NCI-H524 (cell line): ENCODE measurements at regions not wholly inside any gene's neighbourhood (a gene's known extent, or its start where the extent isn't known, plus 50 kb on each side); places are given as distances from the start of the nearest gene placed in this dataset.
A peak's percentile ranks its signal among the peaks of the same experiment; 100 is the strongest.

Experiments
- DNase-seq, 2 experiments: peaks; one replicate each; lab custom pipeline; 2025; lab: John Stamatoyannopoulos, UW

DNA sequence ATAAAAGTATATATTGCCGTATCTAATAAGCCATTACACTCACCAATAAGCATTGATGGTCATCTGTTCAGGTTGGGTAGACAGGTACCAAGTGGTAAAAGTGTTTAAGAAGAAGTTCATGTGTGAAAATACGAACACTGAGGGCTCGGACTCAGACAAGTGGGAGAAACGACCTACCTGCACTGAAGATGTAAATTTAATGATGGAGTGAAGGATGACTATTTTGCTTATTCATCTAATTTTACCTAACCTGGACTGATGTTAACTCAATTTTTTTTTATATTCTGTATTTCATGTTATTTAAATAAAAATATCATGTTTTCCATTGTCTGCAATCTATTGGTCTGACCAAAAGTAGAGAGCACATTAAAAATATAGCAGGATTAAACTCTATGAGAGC lies 469.1 kb upstream of the BTBD3 start:
- DNase-seq = no peak

DNA sequence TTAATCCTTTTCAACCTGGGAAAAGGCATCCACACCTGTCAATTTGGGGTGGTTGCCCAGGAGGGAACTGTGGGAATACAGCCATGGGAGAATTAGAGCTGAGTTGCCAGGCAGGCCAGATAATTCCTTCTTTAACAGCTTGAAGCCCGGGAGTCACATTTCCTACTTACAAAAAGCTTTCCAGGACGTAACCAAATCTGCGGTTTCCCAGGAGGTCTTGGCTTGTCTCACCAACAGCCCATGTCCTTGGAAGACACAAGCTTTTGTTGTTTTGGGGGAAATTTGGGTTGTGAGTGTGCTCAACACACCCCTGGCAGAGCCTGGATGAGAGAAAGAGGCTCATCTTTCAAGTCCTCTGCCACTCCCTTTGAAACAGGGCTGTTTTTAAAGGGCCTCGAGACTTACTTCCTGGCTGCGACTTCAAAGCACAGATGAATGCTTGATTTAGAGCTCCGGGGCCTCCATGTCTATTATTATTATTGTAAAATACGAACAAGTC lies 465.9 kb upstream of the BTBD3 start:
- peak; percentile 9 to 52 for DNase-seq

DNA sequence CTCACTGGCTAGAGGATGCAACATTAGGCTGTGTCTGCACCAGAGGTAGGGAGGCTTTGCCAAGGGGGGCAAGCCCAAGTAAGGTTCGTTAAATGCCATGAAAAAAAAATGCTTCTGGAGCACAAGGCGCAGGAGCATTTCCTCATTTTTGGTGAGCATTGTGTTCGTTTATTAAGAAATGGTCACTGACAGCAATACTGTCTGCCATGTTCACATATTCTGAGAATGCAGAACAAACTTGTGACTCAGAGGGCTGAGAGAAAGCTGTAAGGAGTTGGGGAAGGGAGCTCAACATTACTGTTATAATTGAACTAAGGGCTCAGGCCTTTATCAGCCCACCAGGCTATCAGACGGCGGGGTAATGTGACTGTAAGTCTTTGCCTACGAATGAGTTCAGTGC lies 465.4 kb upstream of the BTBD3 start:
- DNase-seq = no peak

DNA sequence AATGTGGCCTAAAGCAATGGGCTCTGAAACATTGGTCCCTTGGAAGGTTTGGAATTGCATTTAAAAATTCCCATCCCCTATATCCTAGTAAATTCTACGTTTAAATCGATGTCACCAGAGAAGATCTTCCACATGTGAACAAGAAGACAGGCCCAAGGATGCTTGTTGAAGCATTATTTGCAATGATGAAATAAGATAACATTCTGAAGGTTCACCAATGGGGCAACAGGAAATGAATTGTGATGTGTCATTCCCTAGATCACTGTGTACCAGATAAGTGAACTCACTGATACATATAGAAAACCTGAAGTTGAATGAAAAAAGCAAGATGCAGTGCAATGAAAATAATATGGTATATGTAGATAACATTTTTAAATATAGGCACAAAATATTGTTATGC lies 464.3 kb upstream of the BTBD3 start:
- no peak for DNase-seq

DNA sequence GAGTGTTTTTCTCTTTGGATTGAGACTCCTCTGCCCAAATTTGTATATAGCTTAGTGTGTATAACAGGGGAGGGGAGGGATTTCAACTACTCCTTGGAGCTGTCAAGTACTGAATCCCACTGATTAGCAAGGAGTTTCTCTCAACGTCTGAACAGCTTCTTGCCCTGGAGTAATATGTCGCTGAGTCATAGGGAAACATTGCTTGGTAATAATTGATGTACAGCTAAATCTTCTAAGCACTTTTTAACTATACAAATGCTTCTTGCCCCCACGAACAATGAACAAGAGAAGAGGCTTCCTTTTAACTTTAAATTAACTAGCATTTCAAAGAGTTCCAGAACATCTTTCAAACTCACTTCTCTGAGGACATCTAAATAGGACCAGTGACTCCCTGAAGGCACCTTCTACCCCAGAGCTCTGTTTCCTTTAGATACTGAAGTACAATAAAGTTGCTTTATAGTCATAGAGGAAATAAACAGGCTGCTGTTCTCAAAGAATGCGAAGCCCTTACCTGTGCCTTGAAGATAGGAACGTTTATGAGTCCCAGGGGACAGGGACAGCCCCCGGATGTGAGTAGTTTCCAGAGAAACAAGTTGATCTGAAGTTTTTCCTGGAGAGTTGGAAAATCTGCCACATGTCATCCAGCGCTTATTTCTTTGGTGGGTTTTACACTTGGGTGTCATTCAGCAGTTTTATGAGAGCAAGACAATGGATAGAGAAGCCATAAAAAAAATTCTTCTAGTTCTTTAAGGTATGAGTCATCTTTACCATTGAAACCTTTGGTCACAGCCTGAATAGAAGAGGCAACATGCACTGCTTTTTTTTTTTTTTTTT lies 462.5 kb upstream of the BTBD3 start:
- DNase-seq = no peak

DNA sequence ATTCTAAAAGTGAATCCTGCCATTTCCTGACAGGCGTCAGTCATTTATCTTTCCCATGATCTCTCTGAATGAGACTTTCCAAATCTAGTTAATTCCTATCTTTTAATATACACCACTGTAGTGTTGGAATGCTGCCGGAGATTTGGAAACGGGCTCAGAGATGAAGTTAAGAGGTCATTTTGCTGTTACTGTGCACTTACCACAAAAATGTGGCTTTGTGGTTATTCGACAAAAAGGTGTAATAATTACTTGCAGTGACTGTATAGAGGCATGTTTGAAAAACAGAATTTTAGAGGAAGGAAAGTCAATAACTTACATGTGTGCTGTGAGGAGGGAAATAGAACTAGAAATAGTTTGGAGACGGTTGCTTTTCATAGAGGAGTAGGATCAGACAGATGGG lies 460.2 kb upstream of the BTBD3 start:
- no peak for DNase-seq

DNA sequence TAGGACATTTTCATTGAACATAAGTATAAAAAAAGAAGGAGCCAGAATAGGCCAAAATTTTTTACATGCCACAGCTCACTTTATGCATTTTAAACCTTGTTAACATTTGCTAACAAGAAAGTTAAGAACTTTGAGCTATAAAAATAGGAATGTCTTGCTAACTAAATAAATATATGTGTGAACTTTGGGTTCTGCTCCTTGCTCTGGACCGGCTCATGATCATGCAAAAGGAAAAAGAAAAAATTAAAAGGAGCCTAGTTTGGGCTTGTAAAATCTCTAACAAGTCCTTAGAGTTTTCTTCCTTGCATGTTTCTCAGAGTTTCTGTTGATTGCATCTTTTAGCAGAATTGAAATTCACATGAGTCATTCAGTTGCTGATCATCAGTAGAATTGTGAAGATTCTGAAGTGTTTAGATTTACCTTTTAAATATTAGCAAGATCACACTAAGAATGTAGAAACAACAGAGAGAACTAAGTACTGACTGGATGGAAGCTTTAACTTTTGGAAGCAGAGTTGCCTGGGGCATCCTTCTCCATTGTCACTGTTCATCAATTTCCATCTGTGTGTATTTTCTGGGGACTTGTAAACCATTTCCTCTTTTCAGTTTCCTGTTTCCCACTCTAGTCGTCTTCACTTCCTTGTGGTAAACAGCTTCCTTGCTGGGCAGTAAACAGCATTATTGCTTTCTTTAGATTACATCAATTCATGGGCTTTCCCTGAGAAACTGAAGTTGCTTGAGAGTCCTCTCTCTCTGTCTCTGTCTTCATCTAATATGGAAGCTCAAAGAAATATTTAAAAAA lies 458.4 kb upstream of the BTBD3 start:
- no peak for DNase-seq

DNA sequence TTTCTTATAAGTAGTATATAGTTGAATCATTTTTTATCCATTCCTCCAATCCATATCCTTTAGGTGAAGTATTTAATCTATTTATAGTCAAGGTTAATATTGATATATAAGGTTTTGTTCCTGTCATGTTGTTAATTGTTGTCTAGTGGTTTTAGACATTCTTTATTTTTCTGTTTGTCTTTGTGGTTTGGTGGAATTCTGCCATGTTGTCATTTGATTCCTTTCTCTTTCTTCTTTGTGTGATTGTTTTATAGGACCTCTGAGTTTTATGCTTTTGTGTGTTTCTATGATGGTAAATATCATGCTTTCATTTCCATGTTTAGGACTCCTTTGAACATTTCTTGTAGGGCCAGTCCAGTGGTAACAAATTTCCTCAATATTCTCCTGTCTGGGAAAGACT lies 450.3 kb upstream of the BTBD3 start:
- DNase-seq = no peak

DNA sequence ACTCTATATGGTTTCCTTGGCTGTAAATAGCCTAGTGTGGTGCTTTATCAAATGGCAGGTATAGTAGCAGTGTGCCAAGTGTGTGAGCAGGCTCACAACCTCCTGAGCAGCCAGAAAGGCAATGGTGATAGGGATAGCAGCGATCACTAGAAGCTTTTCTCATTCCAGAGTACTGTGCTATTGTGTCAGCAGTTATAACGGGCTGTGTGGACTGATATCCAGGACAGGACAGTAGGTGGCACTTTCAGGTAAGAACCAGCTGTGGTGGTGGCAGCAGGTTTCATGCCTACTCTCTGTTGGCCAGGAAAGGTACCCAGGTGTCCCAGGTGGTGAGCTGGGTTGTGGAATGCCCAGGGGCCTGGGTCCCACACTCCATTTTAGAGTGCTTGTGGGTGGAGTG lies 448.8 kb upstream of the BTBD3 start:
- DNase-seq = no peak

DNA sequence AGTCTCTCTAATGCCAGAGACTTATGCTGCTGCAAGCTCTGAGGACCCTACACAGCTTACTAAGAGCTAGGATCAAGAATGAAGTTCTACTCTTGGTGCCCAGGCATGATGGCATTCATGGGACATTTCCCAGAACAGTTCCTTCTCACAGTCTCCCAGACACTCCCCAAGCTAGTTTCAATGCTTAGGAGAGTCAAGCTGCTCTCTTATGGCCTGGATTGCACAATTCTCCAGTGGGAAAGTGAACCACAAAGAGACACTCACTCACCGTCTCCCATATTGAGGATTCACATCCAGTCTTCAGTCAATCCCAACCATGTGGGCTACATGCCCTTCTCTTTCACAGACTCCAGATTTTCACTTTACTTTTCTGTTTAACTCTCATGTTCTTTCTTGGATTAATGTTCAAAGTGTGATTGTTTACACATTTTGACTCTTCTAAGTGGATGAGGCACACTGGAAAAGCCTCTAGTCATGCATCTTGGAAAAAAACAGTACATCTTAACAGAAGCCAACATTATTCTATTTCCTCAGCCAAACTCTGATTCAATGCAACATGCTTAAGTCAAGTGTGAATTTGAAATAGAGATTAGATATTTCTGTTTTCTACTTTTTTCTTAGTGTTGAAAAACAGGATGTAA lies 447.8 kb upstream of the BTBD3 start:
- no peak for DNase-seq

DNA sequence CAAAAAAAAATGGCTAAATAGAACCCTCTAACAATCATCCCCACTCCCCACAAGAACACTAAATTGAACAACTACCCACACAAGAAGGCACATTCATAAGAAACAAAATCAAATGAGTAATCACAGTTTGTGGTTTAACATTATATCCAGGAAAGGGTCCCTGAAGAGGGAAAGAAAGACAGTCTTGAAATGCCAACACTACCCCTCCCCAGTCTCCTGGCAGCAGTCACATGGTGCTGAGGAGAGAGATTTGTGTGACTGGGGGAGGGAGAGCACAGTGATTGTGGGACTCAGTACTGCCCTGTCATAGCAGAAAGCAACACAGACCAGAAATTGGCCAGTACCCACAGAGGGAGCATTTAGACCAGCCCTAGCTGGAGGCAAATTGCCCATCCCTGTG lies 443.7 kb upstream of the BTBD3 start:
- DNase-seq = no peak

DNA sequence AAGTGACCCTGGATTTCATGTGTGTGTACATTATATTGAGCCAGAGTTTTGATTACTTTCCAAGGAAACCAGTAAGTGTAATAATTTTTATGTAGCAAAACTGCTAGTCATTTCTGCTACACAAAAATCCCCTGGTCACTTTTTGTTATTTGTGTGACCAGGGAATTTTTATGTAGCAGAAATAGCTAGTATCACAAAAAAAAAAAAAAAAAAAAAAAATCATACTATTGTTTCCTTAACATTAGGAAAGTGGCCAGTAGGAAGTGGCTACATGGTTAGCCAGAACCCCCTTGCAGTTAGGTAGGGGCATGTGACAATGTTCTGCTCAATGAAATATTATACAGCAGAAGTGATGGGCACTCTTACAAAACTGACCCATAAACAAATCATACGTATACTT lies 434.0 kb upstream of the BTBD3 start:
- DNase-seq = no peak

DNA sequence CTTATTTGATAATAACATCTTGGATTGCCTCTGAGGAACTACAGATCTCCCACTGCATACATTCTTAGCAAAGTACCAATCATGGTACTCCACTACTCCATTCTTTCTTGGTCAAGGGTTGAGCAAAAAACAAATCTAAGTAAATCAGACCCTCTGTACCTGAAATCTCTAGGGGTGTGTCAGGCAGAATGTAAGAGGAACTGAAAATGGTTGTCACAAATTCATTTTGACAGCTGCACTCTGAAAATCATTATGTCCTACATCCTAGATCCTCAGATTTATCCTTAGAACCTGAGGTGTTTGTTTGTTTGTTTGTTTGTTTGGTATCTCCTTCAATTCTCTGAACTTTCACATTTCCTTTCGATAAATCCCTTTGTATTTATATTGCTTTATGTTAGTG lies 433.2 kb upstream of the BTBD3 start:
- DNase-seq = no peak

DNA sequence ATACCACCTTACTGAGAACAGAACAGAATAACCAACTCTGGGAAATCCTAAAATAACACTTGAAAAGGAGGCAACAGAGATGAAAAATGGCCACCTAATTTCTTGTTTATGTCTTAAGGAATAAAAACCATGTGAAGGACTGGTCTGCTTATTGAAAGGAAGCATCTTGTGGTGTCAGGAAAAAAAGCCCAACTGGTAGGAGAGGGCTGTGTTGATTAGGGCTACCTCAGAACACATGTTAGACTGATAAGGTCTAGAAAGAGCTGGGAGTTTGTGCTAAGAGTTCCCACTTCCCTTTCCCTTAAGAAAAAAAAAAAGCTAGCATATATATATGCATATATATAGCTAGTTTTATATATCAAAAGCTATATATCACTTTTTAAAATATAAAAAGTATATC lies 425.3 kb upstream of the BTBD3 start:
- no peak for DNase-seq

DNA sequence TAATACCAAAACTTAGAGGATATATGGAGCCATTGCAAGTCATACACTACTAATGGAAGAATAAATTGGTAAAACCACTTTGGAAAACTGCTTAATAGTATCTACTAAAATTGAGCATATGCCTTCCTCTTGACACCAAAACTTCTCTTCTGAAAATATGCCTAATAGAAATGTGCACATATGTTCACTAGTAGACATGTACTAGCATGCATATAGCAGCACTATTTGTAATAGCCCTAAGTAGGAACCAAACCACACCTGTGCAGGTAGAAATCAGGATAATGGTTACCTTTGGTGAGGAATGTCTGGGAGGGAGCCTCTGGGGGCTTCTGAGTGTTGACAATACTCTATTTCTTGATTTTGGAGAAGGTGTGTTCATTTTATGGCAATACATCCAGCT lies 424.8 kb upstream of the BTBD3 start:
- no peak for DNase-seq

DNA sequence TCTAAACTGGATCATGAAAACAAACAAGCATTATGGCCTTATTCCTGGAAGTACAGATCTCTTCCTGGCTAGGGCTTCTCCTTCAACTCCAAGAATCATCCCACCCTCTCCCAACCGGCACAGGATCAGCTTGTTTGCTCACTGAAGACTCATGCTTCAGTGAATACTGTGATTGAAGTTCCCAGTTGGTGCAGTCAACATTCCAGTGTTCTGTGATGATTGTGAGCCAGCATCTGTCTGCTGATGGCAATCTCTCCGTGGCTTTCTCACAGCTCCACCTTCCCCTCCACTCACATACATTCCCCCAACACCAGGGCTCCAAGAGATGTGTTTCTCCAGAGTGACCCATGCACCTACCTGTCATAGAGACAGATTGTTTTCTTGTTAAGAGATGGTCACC lies 421.3 kb upstream of the BTBD3 start:
- DNase-seq = no peak

DNA sequence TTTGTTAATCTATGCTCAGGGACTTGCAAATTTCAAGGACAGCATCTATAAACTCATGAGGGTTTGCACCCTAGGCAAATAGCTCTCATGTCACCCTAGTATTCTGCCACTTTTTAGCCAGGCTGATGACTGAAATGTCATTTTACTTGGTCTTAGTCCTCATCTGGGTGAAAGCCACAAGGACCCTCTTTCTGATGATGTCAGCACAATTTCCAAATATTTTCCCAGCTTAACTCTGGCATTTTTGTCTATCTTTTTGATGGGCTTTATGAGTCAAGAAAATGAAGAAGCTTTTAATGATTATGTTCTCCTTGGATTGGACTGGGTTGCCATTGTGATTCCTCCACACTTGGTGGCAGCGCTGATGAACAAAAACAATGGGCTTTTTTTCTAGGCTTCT lies 420.1 kb upstream of the BTBD3 start:
- DNase-seq = no peak

DNA sequence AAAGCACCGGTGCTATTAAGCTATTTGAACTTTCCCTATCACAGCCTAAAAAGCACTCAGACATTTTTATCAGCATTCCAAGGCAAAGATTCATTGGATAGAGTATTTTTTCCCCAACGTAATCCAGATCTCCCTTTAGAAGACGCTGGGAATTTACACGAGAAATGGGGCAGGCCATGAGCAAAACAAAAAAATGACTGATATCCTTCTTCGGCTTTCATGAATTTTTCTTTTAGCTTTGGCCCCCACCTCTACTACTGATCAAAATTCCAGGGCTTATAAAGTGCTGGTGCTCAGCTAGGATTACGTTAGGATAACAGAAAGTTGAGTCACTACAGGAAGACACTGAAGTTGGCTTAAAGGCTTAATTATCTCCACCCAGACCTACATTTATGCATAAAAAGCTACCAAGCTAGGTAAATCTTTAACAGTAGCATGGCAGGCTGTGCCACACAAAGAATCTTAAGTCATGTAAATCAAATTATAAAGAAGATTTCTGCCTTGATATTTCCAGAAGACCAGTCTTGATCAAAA lies 418.5 kb upstream of the BTBD3 start:
- DNase-seq = no peak

DNA sequence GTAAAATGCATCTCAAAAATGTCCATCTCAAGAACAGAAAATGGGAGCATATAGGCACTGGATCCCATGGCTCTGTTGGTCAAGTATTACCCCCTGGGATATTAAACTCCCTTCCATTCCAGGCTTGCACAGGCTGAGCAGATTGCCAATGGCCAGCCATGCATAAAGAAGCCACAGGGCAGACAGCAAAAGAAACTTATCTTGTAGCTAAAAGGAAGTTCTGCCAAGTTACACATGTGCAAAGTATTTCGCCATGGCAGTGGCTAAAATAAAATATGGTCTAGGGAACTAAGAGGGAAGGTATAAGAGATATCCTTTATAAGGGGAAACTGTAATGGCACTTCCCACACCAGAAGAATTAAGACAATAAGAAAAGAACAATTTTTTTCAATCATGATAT lies 415.6 kb upstream of the BTBD3 start:
- DNase-seq = no peak

DNA sequence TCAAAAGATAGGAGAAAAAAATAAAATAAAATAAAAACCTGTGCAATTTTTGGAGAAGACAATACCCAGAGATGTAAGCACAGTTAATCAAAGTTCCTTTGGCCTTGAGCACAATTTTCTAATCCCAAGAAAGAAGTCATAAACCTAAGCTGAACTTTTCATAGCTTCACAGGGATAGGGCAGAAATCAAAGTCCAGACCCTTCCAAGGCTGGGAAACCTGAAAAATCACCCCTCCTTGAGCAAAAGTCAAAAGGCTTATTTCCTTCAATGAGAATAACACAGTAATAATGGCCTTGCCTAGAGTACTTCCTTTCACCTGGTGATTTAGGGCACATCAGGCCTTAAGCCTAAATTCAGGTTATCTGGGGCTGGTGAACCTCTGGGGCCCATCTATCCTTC lies 415.0 kb upstream of the BTBD3 start:
- DNase-seq = no peak

DNA sequence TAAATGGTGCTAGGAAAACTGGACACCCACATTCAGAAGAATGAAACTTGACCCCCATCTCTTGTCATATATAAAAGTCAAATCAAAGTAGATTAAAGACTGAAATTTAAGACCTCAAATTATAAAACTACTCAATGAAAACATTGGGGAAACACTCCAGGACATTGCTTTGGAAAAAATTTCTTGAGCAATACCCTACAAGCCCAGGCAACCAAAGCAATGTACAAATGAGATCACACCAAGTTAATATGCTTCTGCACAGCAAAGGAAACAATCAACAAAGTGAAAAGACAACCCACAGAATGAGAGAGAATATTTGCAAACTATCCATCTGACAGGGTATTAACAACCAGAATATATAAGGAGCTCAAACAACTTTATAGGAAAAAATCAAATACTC lies 407.9 kb upstream of the BTBD3 start:
- DNase-seq = no peak

DNA sequence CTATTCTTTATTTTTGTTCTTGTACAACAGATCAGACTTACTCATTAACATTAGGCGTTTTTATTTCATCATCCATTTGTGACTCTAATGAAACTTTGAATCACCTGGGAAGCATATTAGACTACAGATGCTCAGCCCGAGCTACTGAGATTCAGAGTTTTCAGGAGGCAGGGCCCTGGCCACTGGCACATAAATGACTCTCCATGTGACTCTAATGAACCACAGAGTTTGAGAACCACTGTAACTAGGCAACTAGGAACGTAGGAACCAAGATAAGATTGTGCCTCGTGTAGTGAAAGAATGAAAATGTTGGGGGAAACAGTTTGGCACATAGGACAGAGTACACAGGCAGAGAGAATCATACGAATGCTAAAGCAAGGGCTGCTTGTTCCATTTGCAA lies 405.9 kb upstream of the BTBD3 start:
- no peak for DNase-seq
